Uterus (tissue), 3 donors: ENCODE measurements at regions not wholly inside any gene's neighbourhood (a gene's known extent, or its start where the extent isn't known, plus 50 kb on each side); places are given as distances from the start of the nearest gene placed in this dataset.

Experiments
- DNase-seq, 2 donors: peaks; one replicate each; pipeline ENCODE4 v3.0.0-alpha.2; 2019 to 2020
- H3K27ac ChIP-seq, 2 donors: fragments of 200-600 bp; sonication (generic); 1 replicate in 1 of 2; 2 replicates in 1 of 2; pipeline ENCODE4 v1.5.1; 2016 to 2018
- H3K27me3 ChIP-seq, 2 donors: fragments of 200-600 bp; sonication (generic); one replicate each; pipeline ENCODE4 v1.5.1; 2018 to 2019; ENCODE audit warnings: control low read depth in 1 of 2
- H3K36me3 ChIP-seq, 2 donors: fragments of 200-600 bp; sonication (generic); one replicate each; pipeline ENCODE4 v1.5.1; 2019; ENCODE audit warnings: control low read depth in 1 of 2
- H3K4me1 ChIP-seq, 2 donors: fragments of 200-600 bp; sonication (generic); one replicate each; pipeline ENCODE4 v1.5.1; 2018 to 2019; ENCODE audit warnings: control low read depth in 1 of 2
- H3K4me3 ChIP-seq, 2 donors: fragments of 200-600 bp; sonication (generic); 1 replicate in 1 of 2; 2 replicates in 1 of 2; pipeline ENCODE4 v1.5.1; 2018 to 2019; ENCODE audit warnings: mild to moderate bottlenecking in 1 of 2
- H3K9me3 ChIP-seq, 2 donors: fragments of 200-600 bp; sonication (generic); one replicate each; pipeline ENCODE4 v1.5.1; 2019; ENCODE audit warnings: control low read depth in 1 of 2
- CTCF ChIP-seq, 4 experiments: fragments of 200-600 bp in 2 of 4; fragments of 450-650 bp in 2 of 4; sonication (generic) in 2 of 4; IDR thresholded peaks; one replicate each; pipeline ENCODE4 v1.5.1; 2016 to 2019; ENCODE audit warnings: antibody characterized with exemption in 4 of 4, mild to moderate bottlenecking in 2 of 4, moderate library complexity in 1 of 4
- POLR2A ChIP-seq, 2 donors: fragments of 450-650 bp; IDR thresholded peaks; one replicate each; pipeline ENCODE4 v1.6.1; 2016; ENCODE audit warnings: antibody characterized with exemption in 2 of 2, mild to moderate bottlenecking in 1 of 2, moderate library complexity in 1 of 2
- intact Hi-C: fragments of 100-400 bp; cut with DNase I; formaldehyde crosslinking; loops from one replicate; pipeline ENCODE4 v1.15.1; 2023; ENCODE audit warnings: low total_unique reads
- donor health status: DM: yes; HTN: yes; CAD: no.

DNA sequence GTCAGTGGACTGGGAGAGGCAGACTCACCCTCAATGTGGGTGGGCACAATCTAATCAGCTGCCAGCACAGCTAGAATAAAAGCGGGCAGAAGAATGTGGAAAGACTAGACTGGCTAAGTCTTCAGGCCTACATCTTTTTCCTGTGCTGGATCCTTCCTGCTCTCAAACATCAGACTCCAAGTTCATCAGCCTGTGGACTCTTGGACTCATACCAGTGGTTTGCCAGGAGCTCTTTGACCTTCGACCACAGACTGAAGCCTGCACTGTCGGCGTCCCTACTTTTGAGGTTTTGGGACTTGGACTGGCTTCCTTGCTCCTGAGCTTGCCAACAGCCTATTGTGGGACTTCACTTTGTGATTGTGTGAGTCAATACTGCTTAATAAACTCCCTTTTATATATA, 68.0 kb downstream of the CNTN3 start:
- Histone ChIP-seq H3K36me3 (no peaks in the 10 kb centered on the region), H3K27ac (no peak overlapping the region), H3K4me3 (no peak overlapping the region), H3K27me3 (no peaks in the 10 kb centered on the region), H3K9me3 (no peaks in the 10 kb centered on the region), H3K4me1 (no peaks in the 10 kb centered on the region)
- no peak for DNase-seq
- TF ChIP-seq POLR2A (IDR thresholded peaks at IDR 0.05) = no peak
- TF ChIP-seq CTCF (IDR thresholded peaks at IDR 0.05) = no peak
- intact Hi-C loops = no loop called here

- Histone ChIP-seq H3K4me1 (no peaks in the 10 kb centered on the region), H3K27me3 (no peaks in the 10 kb centered on the region), H3K27ac (no peak overlapping the region), H3K9me3 (no peaks in the 10 kb centered on the region), H3K4me3 (no peak overlapping the region), H3K36me3 (no peaks in the 10 kb centered on the region)
- intact Hi-C loops = no loop called here
- no peak for DNase-seq
- TF ChIP-seq POLR2A (IDR thresholded peaks at IDR 0.05) = no peak
- TF ChIP-seq CTCF (IDR thresholded peaks at IDR 0.05) = no peak
Observed at GRCh38 chr3:74542441-74542840, 72.0 kb downstream of the CNTN3 start.

- TF ChIP-seq POLR2A (IDR thresholded peaks at IDR 0.05) = no peak
- TF ChIP-seq CTCF (IDR thresholded peaks at IDR 0.05) = no peak
- no peaks in the 10 kb centered on the region for H3K9me3 ChIP-seq
- intact Hi-C loops = no loop called here
Observed at GRCh38 chr3:74539876-74540275, 74.6 kb downstream of the CNTN3 start.

GRCh38 chr3:74538669-74539068, 75.8 kb downstream of the CNTN3 start:
- DNase-seq = no peak
- TF ChIP-seq CTCF (IDR thresholded peaks at IDR 0.05) (no peak), POLR2A (IDR thresholded peaks at IDR 0.05) (no peak)
- intact Hi-C loops = no loop called here
- Histone ChIP-seq H3K36me3 (no peaks in the 10 kb centered on the region), H3K9me3 (no peaks in the 10 kb centered on the region), H3K4me1 (no peaks in the 10 kb centered on the region), H3K4me3 (no peak overlapping the region), H3K27ac (no peak overlapping the region), H3K27me3 (no peaks in the 10 kb centered on the region)

More at GRCh38 chr3:74539876-74540275, 74.6 kb downstream of the CNTN3 start:
- no peaks in the 10 kb centered on the region for H3K36me3 ChIP-seq
- no peaks in the 10 kb centered on the region for H3K4me1 ChIP-seq
- H3K27me3 ChIP-seq = no peaks in the 10 kb centered on the region
- H3K4me3 ChIP-seq = no peak overlapping the region
- H3K27ac ChIP-seq = no peak overlapping the region
- no peak for DNase-seq

DNA sequence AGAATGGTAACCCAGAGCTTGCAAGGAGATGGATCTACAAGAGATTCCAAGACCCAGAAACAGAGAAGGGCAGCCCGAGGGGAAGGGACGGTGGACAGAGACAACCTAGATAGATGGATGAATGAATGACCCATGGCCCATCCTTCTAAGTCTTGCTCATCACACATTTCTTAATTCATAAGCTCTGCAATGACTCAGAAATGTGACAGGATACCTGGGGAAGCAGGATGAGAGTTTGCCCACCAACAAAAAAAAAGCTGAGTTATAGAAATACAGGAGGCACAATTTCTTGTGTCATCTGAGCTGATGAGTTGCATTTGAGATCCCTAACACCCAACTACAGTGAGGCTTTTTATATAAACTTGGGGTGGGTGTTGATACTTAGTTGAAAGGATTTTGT, 76.6 kb downstream of the CNTN3 start:
- Histone ChIP-seq H3K27me3 (no peaks in the 10 kb centered on the region), H3K9me3 (no peaks in the 10 kb centered on the region), H3K4me1 (no peaks in the 10 kb centered on the region), H3K27ac (no peak overlapping the region), H3K4me3 (no peak overlapping the region), H3K36me3 (no peaks in the 10 kb centered on the region)
- TF ChIP-seq POLR2A (IDR thresholded peaks at IDR 0.05) = no peak
- TF ChIP-seq CTCF (IDR thresholded peaks at IDR 0.05) = no peak
- intact Hi-C loops = no loop called here
- no peak for DNase-seq
